ENCODE measurements at regions not wholly inside any gene's neighbourhood (a gene's known extent, or its start where the extent isn't known, plus 50 kb on each side); places are given as distances from the start of the nearest gene placed in this dataset.
A peak's percentile ranks its signal among the peaks of the same experiment; 100 is the strongest.

- no peaks in the 10 kb centered on the region for H3K36me3 ChIP-seq (ENCODE audit: control insufficient read depth, insufficient read depth, low read length)
- no peaks in the 10 kb centered on the region for H3K27me3 ChIP-seq (ENCODE audit: control insufficient read depth, insufficient read depth, low read length)
- FAIRE-seq (no peak), DNase-seq (ENCODE audit: low read depth) (peak; percentile 73)
- TF ChIP-seq, protein P1, sequence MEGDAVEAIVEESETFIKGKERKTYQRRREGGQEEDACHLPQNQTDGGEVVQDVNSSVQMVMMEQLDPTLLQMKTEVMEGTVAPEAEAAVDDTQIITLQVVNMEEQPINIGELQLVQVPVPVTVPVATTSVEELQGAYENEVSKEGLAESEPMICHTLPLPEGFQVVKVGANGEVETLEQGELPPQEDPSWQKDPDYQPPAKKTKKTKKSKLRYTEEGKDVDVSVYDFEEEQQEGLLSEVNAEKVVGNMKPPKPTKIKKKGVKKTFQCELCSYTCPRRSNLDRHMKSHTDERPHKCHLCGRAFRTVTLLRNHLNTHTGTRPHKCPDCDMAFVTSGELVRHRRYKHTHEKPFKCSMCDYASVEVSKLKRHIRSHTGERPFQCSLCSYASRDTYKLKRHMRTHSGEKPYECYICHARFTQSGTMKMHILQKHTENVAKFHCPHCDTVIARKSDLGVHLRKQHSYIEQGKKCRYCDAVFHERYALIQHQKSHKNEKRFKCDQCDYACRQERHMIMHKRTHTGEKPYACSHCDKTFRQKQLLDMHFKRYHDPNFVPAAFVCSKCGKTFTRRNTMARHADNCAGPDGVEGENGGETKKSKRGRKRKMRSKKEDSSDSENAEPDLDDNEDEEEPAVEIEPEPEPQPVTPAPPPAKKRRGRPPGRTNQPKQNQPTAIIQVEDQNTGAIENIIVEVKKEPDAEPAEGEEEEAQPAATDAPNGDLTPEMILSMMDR (IDR thresholded peaks at IDR 0.05; ENCODE audit: insufficient read depth, low read length, severe bottlenecking): no peak
- no peak overlapping the region for H3K4me3 ChIP-seq (ENCODE audit: low read depth, low read length)
These were observed 198.1 kb upstream of the ACTBL2 start for GRCh38 chr5:57680686-57681085.

DNA sequence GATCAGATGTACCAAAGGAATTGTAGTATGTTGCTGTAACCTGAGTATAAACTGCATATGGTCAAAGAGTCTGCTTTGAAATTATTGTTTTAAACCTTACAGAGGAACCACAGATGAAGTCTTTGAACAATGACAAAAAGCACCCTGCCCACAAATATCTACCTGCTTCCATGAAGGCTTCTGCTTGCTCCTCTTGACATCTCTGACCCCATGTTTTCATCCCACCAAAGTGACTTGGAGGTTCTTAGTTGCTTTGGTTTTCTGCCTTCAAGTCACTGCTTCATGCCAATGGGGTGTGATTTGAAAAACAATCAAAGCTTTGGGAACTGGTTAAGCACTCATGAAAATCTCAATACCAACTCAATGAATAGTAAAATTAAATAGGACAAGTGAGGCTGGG, 194.6 kb upstream of the ACTBL2 start:
- DNase-seq (ENCODE audit: low read depth) (no peak), FAIRE-seq (no peak)
- Histone ChIP-seq H3K27me3 (ENCODE audit: control insufficient read depth, insufficient read depth, low read length) (no peaks in the 10 kb centered on the region), H3K4me3 (ENCODE audit: low read depth, low read length) (no peak overlapping the region), H3K36me3 (ENCODE audit: control insufficient read depth, insufficient read depth, low read length) (no peaks in the 10 kb centered on the region)
- TF ChIP-seq, protein P1 (IDR thresholded peaks at IDR 0.05; ENCODE audit: insufficient read depth, low read length, severe bottlenecking): no peak

DNA sequence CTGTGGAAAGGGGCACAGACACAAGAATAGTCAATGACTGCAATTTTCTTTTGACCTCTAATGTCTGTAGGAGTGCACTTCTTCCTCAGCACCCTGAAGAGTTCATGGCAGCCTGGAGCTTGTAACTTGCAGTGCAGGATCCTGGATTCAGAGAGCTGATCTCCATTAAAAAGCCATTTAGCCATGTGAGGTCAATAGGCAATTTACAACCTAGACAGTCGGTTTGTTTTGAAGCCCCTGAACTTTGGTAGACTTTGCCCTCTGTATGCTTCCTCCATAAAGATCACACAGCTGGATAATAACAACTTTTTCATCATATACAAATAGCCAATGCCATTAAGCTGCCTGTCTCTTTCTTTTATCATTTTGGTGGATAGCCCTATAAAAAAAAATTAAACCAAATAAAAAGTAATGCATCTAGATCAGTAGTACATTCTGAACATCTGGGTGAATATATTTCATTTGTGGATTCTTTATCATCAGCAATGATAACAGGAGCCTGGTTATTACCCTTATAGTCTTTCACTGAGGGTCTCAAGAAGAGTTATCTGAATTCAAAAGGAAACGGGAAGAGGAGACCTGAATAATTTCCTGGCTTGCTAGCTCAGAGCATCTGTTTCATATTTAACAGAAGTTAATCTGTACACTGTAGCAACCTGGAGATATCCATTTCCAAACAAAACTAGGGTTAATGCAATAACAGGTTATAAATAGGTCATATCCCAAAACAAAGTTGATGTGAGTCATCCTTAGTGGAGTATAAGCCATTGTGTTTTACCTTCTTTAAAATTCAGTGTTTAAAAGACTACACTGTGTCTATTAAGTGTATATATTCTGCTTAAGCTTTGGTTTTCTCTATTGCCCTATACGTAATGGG, 193.8 kb upstream of the ACTBL2 start:
- no peaks in the 10 kb centered on the region for H3K27me3 ChIP-seq (ENCODE audit: control insufficient read depth, insufficient read depth, low read length)
- DNase-seq (ENCODE audit: low read depth) (peak; percentile 42), FAIRE-seq (no peak)
- TF ChIP-seq, protein P1 (IDR thresholded peaks at IDR 0.05; ENCODE audit: insufficient read depth, low read length, severe bottlenecking): no peak
- H3K36me3 ChIP-seq (ENCODE audit: control insufficient read depth, insufficient read depth, low read length): no peaks in the 10 kb centered on the region
- H3K4me3 ChIP-seq (ENCODE audit: low read depth, low read length): no peak overlapping the region

GRCh38 chr5:57675236-57675635, 192.6 kb upstream of the ACTBL2 start:
- Histone ChIP-seq H3K27me3 (ENCODE audit: control insufficient read depth, insufficient read depth, low read length) (no peaks in the 10 kb centered on the region), H3K36me3 (ENCODE audit: control insufficient read depth, insufficient read depth, low read length) (no peaks in the 10 kb centered on the region), H3K4me3 (ENCODE audit: low read depth, low read length) (no peak overlapping the region)
- FAIRE-seq (no peak), DNase-seq (ENCODE audit: low read depth) (no peak)
- TF ChIP-seq, protein P1 (IDR thresholded peaks at IDR 0.05; ENCODE audit: insufficient read depth, low read length, severe bottlenecking): no peak

DNA sequence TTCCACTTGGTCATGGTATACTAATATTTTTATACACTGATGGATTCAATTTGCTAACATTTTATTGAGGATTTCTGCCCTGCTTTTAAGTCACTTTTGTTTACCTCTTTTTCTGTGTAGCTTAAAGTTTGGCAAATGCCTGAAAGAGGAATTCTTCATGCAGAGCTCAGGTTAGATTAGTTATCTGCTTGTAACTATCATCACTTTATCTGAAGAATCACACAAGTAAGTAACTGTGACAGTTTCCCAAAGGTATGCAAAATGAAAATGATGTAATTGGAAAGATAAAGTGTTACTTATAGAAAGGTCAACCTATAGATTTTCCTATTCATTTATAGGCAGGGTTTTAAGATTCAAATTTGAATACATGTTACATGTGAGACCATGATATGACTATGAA, 188.8 kb upstream of the ACTBL2 start:
- no peaks in the 10 kb centered on the region for H3K27me3 ChIP-seq (ENCODE audit: control insufficient read depth, insufficient read depth, low read length)
- DNase-seq (ENCODE audit: low read depth): no peak
- H3K4me3 ChIP-seq (ENCODE audit: low read depth, low read length): no peak overlapping the region
- TF ChIP-seq, protein P1 (IDR thresholded peaks at IDR 0.05; ENCODE audit: insufficient read depth, low read length, severe bottlenecking): no peak
- no peak for FAIRE-seq
- H3K36me3 ChIP-seq (ENCODE audit: control insufficient read depth, insufficient read depth, low read length): no peaks in the 10 kb centered on the region
